Type B pancreatic cell (in vitro differentiated cells): ENCODE measurements at regions not wholly inside any gene's neighbourhood (a gene's known extent, or its start where the extent isn't known, plus 50 kb on each side); places are given as distances from the start of the nearest gene placed in this dataset.
"Not testable (repeated sequence)": the region's sequence is repeated elsewhere in the genome, so short reads cannot be mapped to it uniquely, and the experiment has no call there.

Source experiments
- DNase-seq: peaks from one replicate; pipeline ENCODE4 v3.0.0; 2021; ENCODE audit warnings: mixed read lengths; ENCODE audit not compliant: unreplicated experiment; ENCODE audit errors: extremely low spot score
- H3K27ac Mint-ChIP-seq: 2 replicates; pipeline ENCODE4 v1.8.0; 2021; ENCODE audit warnings: mild to moderate bottlenecking, mixed read lengths
- H3K27me3 Mint-ChIP-seq: 2 replicates; pipeline ENCODE4 v1.8.0; 2021; ENCODE audit warnings: mixed read lengths
- H3K36me3 Mint-ChIP-seq: 2 replicates; pipeline ENCODE4 v1.8.0; 2021; ENCODE audit warnings: mixed read lengths
- H3K4me1 Mint-ChIP-seq: one replicate; pipeline ENCODE4 v1.8.0; 2021; ENCODE audit warnings: mixed read lengths; ENCODE audit not compliant: unreplicated experiment
- H3K4me3 Mint-ChIP-seq: 2 replicates; pipeline ENCODE4 v1.8.0; 2021; ENCODE audit warnings: mild to moderate bottlenecking, mixed read lengths
- H3K9me3 Mint-ChIP-seq: 2 replicates; pipeline ENCODE4 v1.8.0; 2021; ENCODE audit warnings: mixed read lengths
- CTCF ChIP-seq: fragments of 200-600 bp; sonication (generic); conservative IDR thresholded peaks from 2 replicates; pipeline ENCODE4 v1.5.0; 2021; ENCODE audit warnings: antibody characterized with exemption, mild to moderate bottlenecking

GRCh38 chr2:192969055-192969454, 774.3 kb upstream of the TMEFF2 start:
- Mint-ChIP-seq H3K9me3 (no peaks in the 10 kb centered on the region), H3K27me3 (no peaks in the 10 kb centered on the region)
- DNase-seq: no peak

GRCh38 chr2:192960945-192961344, 766.2 kb upstream of the TMEFF2 start:
- DNase-seq: no peak
- Mint-ChIP-seq H3K4me1 (no peaks in the 10 kb centered on the region), H3K4me3 (no peak overlapping the region), H3K9me3 (peaks cover 4% of the 10 kb centered on the region), H3K27me3 (no peaks in the 10 kb centered on the region), H3K27ac (no peak overlapping the region), H3K36me3 (no peaks in the 10 kb centered on the region)
- TF ChIP-seq CTCF: no peak

More at GRCh38 chr2:192969055-192969454, 774.3 kb upstream of the TMEFF2 start:
- Mint-ChIP-seq H3K27ac (no peak overlapping the region), H3K4me3 (no peak overlapping the region), H3K36me3 (no peaks in the 10 kb centered on the region), H3K4me1 (no peaks in the 10 kb centered on the region)
- no peak for TF ChIP-seq CTCF

- H3K4me1 Mint-ChIP-seq: not testable (repeated sequence)
Measured at GRCh38 chr2:192958615-192959014, 763.9 kb upstream of the TMEFF2 start.

GRCh38 chr2:192957425-192957824, 762.7 kb upstream of the TMEFF2 start:
- DNase-seq: no peak
- H3K4me3 Mint-ChIP-seq: no peak overlapping the region
- no peaks in the 10 kb centered on the region for H3K27me3 Mint-ChIP-seq
- H3K9me3 Mint-ChIP-seq: peaks cover 4% of the 10 kb centered on the region
- TF ChIP-seq CTCF: no peak
- no peak overlapping the region for H3K27ac Mint-ChIP-seq
- H3K4me1 Mint-ChIP-seq: no peaks in the 10 kb centered on the region
- H3K36me3 Mint-ChIP-seq: no peaks in the 10 kb centered on the region

More at GRCh38 chr2:192958615-192959014, 763.9 kb upstream of the TMEFF2 start:
- H3K27ac Mint-ChIP-seq, DNase-seq, H3K27me3 Mint-ChIP-seq, H3K4me3 Mint-ChIP-seq, H3K9me3 Mint-ChIP-seq, H3K36me3 Mint-ChIP-seq: not testable (repeated sequence)

GRCh38 chr2:192953116-192953515, 758.4 kb upstream of the TMEFF2 start:
- H3K4me1 Mint-ChIP-seq: no peaks in the 10 kb centered on the region
- DNase-seq: no peak
- no peaks in the 10 kb centered on the region for H3K36me3 Mint-ChIP-seq
- no peaks in the 10 kb centered on the region for H3K27me3 Mint-ChIP-seq
- no peak for TF ChIP-seq CTCF
- no peak overlapping the region for H3K27ac Mint-ChIP-seq
- H3K4me3 Mint-ChIP-seq: no peak overlapping the region
- H3K9me3 Mint-ChIP-seq: no peaks in the 10 kb centered on the region

- no peaks in the 10 kb centered on the region for H3K27me3 Mint-ChIP-seq
- no peaks in the 10 kb centered on the region for H3K9me3 Mint-ChIP-seq
- H3K4me1 Mint-ChIP-seq: no peaks in the 10 kb centered on the region
- no peak for DNase-seq
- H3K27ac Mint-ChIP-seq: no peak overlapping the region
- no peak for TF ChIP-seq CTCF
- no peak overlapping the region for H3K4me3 Mint-ChIP-seq
- H3K36me3 Mint-ChIP-seq: no peaks in the 10 kb centered on the region
Measured at GRCh38 chr2:192952245-192952644, 757.5 kb upstream of the TMEFF2 start.
